ENCODE measurements at regions not wholly inside any gene's neighbourhood (a gene's known extent, or its start where the extent isn't known, plus 50 kb on each side); places are given as distances from the start of the nearest gene placed in this dataset.

- TF ChIP-seq EZH2 (IDR thresholded peaks at IDR 0.05) (no peak), POLR2AphosphoS5 (IDR thresholded peaks at IDR 0.05; ENCODE audit: borderline replicate concordance, low read depth, low read length) (no peak)
Observed at GRCh38 chr18:24930971-24931370, 421.0 kb downstream of the ZNF521 start.
